ENCODE measurements at regions not wholly inside any gene's neighbourhood (a gene's known extent, or its start where the extent isn't known, plus 50 kb on each side); places are given as distances from the start of the nearest gene placed in this dataset.

GRCh38 chr20:63128367-63128766 lies 87.6 kb downstream of the YTHDF1 start:
- no peak for TF ChIP-seq EZH2 (IDR thresholded peaks at IDR 0.05; ENCODE audit: insufficient read depth, poor library complexity, severe bottlenecking)
- no peak for TF ChIP-seq EZH2phosphoT487 (IDR thresholded peaks at IDR 0.05; ENCODE audit: insufficient read depth, low read depth)
